ENCODE measurements at regions not wholly inside any gene's neighbourhood (a gene's known extent, or its start where the extent isn't known, plus 50 kb on each side); places are given as distances from the start of the nearest gene placed in this dataset.

GRCh38 chr4:13047591-13047990, 436.5 kb downstream of the RAB28 start:
- no peak for DNase-seq (ENCODE audit: low spot score)

- no peak for DNase-seq (ENCODE audit: low spot score)
These were observed 447.3 kb downstream of the RAB28 start for GRCh38 chr4:13036841-13037240.

- DNase-seq (ENCODE audit: low spot score): no peak
These were observed 451.2 kb downstream of the RAB28 start for GRCh38 chr4:13032936-13033335.

GRCh38 chr4:13024147-13025105, 459.7 kb downstream of the RAB28 start:
- DNase-seq (ENCODE audit: low spot score): no peak

- no peak for DNase-seq (ENCODE audit: low spot score)
These were observed 476.2 kb downstream of the RAB28 start for GRCh38 chr4:13007802-13008470.

- DNase-seq (ENCODE audit: low spot score): no peak
These were observed 490.2 kb downstream of the RAB28 start for GRCh38 chr4:12993923-12994322.

GRCh38 chr4:12987284-12987683, 496.9 kb downstream of the RAB28 start:
- DNase-seq (ENCODE audit: low spot score): no peak

- DNase-seq (ENCODE audit: low spot score): no peak
These were observed 504.3 kb downstream of the RAB28 start for GRCh38 chr4:12979797-12980196.

- DNase-seq (ENCODE audit: low spot score): no peak
These were observed 505.8 kb downstream of the RAB28 start for GRCh38 chr4:12978310-12978709.

- no peak for DNase-seq (ENCODE audit: low spot score)
These were observed 508.6 kb downstream of the RAB28 start for GRCh38 chr4:12975511-12975910.

- no peak for DNase-seq (ENCODE audit: low spot score)
These were observed 510.6 kb downstream of the RAB28 start for GRCh38 chr4:12973522-12973921.

- DNase-seq (ENCODE audit: low spot score): no peak
These were observed 515.8 kb downstream of the RAB28 start for GRCh38 chr4:12968345-12968744.

- no peak for DNase-seq (ENCODE audit: low spot score)
These were observed 517.4 kb downstream of the RAB28 start for GRCh38 chr4:12966726-12967125.

GRCh38 chr4:12965334-12965733, 518.8 kb downstream of the RAB28 start:
- DNase-seq (ENCODE audit: low spot score): no peak

GRCh38 chr4:12963912-12964311, 520.2 kb downstream of the RAB28 start:
- DNase-seq (ENCODE audit: low spot score): no peak

GRCh38 chr4:12963291-12963690, 520.8 kb downstream of the RAB28 start:
- no peak for DNase-seq (ENCODE audit: low spot score)

- DNase-seq (ENCODE audit: low spot score): no peak
These were observed 522.4 kb downstream of the RAB28 start for GRCh38 chr4:12961713-12962112.

- no peak for DNase-seq (ENCODE audit: low spot score)
These were observed 525.7 kb downstream of the RAB28 start for GRCh38 chr4:12958436-12958835.

GRCh38 chr4:12957108-12957507, 527.0 kb downstream of the RAB28 start:
- no peak for DNase-seq (ENCODE audit: low spot score)

GRCh38 chr4:12956026-12956425, 528.1 kb downstream of the RAB28 start:
- DNase-seq (ENCODE audit: low spot score): no peak

GRCh38 chr4:12949719-12950490, 534.2 kb downstream of the RAB28 start:
- DNase-seq (ENCODE audit: low spot score): no peak

GRCh38 chr4:12943069-12943468, 541.1 kb downstream of the RAB28 start:
- DNase-seq (ENCODE audit: low spot score): no peak
